ENCODE measurements at regions not wholly inside any gene's neighbourhood (a gene's known extent, or its start where the extent isn't known, plus 50 kb on each side); places are given as distances from the start of the nearest gene placed in this dataset.

GRCh38 chr14:66224492-66225178 is 261.5 kb upstream of the CCDC196 start:
- TF ChIP-seq CTCF (IDR thresholded peaks at IDR 0.05): no peak
- no peak for DNase-seq (ENCODE audit: low spot score)
- ATAC-seq (ENCODE audit: low FRiP score): no peak

- no peak for TF ChIP-seq CTCF (IDR thresholded peaks at IDR 0.05)
- no peak for ATAC-seq (ENCODE audit: low FRiP score)
- no peak for DNase-seq (ENCODE audit: low spot score)
Measured at GRCh38 chr14:66225337-66225736, 260.8 kb upstream of the CCDC196 start.

- no peak for DNase-seq (ENCODE audit: low spot score)
- no peak for TF ChIP-seq CTCF (IDR thresholded peaks at IDR 0.05)
- no peak for ATAC-seq (ENCODE audit: low FRiP score)
Measured at GRCh38 chr14:66228267-66228970, 257.8 kb upstream of the CCDC196 start.

GRCh38 chr14:66231820-66232219 is 254.4 kb upstream of the CCDC196 start:
- DNase-seq (ENCODE audit: low spot score): no peak
- ATAC-seq (ENCODE audit: low FRiP score): no peak

GRCh38 chr14:66233591-66233990 is 252.6 kb upstream of the CCDC196 start:
- no peak for TF ChIP-seq CTCF (IDR thresholded peaks at IDR 0.05)
- no peak for ATAC-seq (ENCODE audit: low FRiP score)
- DNase-seq (ENCODE audit: low spot score): no peak

More at GRCh38 chr14:66231820-66232219, 254.4 kb upstream of the CCDC196 start:
- no peak for TF ChIP-seq CTCF (IDR thresholded peaks at IDR 0.05)

GRCh38 chr14:66234411-66234810 is 251.8 kb upstream of the CCDC196 start:
- DNase-seq (ENCODE audit: low spot score): no peak
- no peak for ATAC-seq (ENCODE audit: low FRiP score)
- TF ChIP-seq CTCF (IDR thresholded peaks at IDR 0.05): no peak

- TF ChIP-seq CTCF (IDR thresholded peaks at IDR 0.05): no peak
- ATAC-seq (ENCODE audit: low FRiP score): no peak
- DNase-seq (ENCODE audit: low spot score): no peak
Measured at GRCh38 chr14:66237741-66238140, 248.4 kb upstream of the CCDC196 start.

Measured in omental fat pad (tissue), 3 donors.